AG04449 (cell line): ENCODE measurements at regions not wholly inside any gene's neighbourhood (a gene's known extent, or its start where the extent isn't known, plus 50 kb on each side); places are given as distances from the start of the nearest gene placed in this dataset.
"Not testable (repeated sequence)": the region's sequence is repeated elsewhere in the genome, so short reads cannot be mapped to it uniquely, and the experiment has no call there.

Experiments
- CTCF ChIA-PET: fragments of 350-600 bp; formaldehyde crosslinking; extraction: SDS; loops from one replicate; lab custom pipeline; 2021; ENCODE audit warnings: antibody characterized with exemption; lab: Yijun Ruan, JAX
- POLR2A ChIA-PET: fragments of 400-600, 350-600 bp; formaldehyde crosslinking; extraction: SDS; loops from one replicate; lab custom pipeline; 2020; ENCODE audit warnings: antibody characterized with exemption, inconsistent platforms; lab: Yijun Ruan, JAX
- DNase-seq: peaks from one replicate; pipeline ENCODE4 v3.0.0-alpha.2; 2010; ENCODE audit warnings: low read depth, low spot score
- H3K4me3 ChIP-seq: 2 replicates; pipeline ENCODE4 v1.5.1; 2011; ENCODE audit warnings: low read depth, mild to moderate bottlenecking, control low read depth, low read length
- CTCF ChIP-seq: IDR thresholded peaks from one replicate; pipeline ENCODE4 v1.5.1; 2011; ENCODE audit warnings: mild to moderate bottlenecking, moderate library complexity, low read length, control low read depth, inconsistent platforms; ENCODE audit not compliant: insufficient read depth; ENCODE audit errors: missing control alignments

- ChIA-PET POLR2A (no interaction called here), CTCF (no interaction called here)
- DNase-seq: no peak
- no peak overlapping the region for H3K4me3 ChIP-seq
- no peak for TF ChIP-seq CTCF
Measured at GRCh38 chr9:31873722-31874121, 510.7 kb upstream of the ACO1 start.

- DNase-seq: no peak
- no peak overlapping the region for H3K4me3 ChIP-seq
- no peak for TF ChIP-seq CTCF
- CTCF ChIA-PET: no interaction called here
- POLR2A ChIA-PET: no interaction called here
Measured at GRCh38 chr9:31894008-31894407, 490.4 kb upstream of the ACO1 start.

- ChIA-PET POLR2A (no interaction called here), CTCF (no interaction called here)
- DNase-seq: no peak
- no peak overlapping the region for H3K4me3 ChIP-seq
- TF ChIP-seq CTCF: no peak
Measured at GRCh38 chr9:31908158-31908890, 476.1 kb upstream of the ACO1 start.

GRCh38 chr9:31908891-31909480 is 475.5 kb upstream of the ACO1 start:
- POLR2A ChIA-PET: no interaction called here
- no peak for DNase-seq
- no peak overlapping the region for H3K4me3 ChIP-seq
- CTCF ChIA-PET: no interaction called here
- TF ChIP-seq CTCF: no peak

GRCh38 chr9:31912636-31913035 is 471.8 kb upstream of the ACO1 start:
- H3K4me3 ChIP-seq: no peak overlapping the region
- DNase-seq: no peak
- CTCF ChIA-PET: no interaction called here
- no peak for TF ChIP-seq CTCF
- POLR2A ChIA-PET: no interaction called here

GRCh38 chr9:31916591-31917241 is 467.7 kb upstream of the ACO1 start:
- TF ChIP-seq CTCF: no peak
- CTCF ChIA-PET: no interaction called here
- H3K4me3 ChIP-seq: no peak overlapping the region
- POLR2A ChIA-PET: no interaction called here
- no peak for DNase-seq

- DNase-seq, CTCF ChIA-PET, H3K4me3 ChIP-seq, POLR2A ChIA-PET: not testable (repeated sequence)
Measured at GRCh38 chr9:31937737-31938136, 446.7 kb upstream of the ACO1 start.
